Tibial nerve (tissue), 4 donors: ENCODE measurements at regions not wholly inside any gene's neighbourhood (a gene's known extent, or its start where the extent isn't known, plus 50 kb on each side); places are given as distances from the start of the nearest gene placed in this dataset.

Experiments used
- CTCF ChIP-seq, 5 experiments: fragments of 200-600 bp in 3 of 5; fragments of 450-650 bp in 2 of 5; sonication (generic) in 3 of 5; IDR thresholded peaks; one replicate each; pipeline ENCODE4 v1.5.1; 2016 to 2019; ENCODE audit warnings: antibody characterized with exemption in 5 of 5, mild to moderate bottlenecking in 3 of 5, moderate library complexity in 2 of 5
- EP300 ChIP-seq, 2 donors: sonication (generic); formaldehyde crosslinking; IDR thresholded peaks; one replicate each; pipeline ENCODE4 v1.6.1; 2017; ENCODE audit warnings: antibody characterized with exemption in 2 of 2, mild to moderate bottlenecking in 1 of 2
- POLR2A ChIP-seq, 2 donors: fragments of 450-650 bp; IDR thresholded peaks; one replicate each; pipeline ENCODE4 v1.6.1; 2017; ENCODE audit warnings: antibody characterized with exemption in 2 of 2, mild to moderate bottlenecking in 2 of 2, moderate library complexity in 2 of 2

DNA sequence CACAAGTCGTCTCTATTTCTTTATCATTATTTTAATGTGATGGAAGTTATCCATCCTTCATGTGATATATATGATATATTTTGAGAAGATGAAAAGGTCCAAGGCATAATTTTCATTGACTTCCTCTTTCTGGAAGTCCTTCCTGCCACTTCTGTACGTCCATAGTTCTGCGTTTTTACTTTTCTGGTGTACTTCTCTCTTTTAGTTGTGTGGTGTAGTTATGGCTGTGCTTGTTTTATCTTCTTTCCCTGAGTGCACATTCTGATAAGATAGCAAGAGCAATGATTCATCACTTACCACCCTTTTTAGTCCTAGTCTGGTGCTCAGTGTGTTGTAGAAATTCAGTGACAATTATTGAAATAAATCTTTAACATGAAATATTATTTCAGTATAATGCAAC, 231.3 kb upstream of the FERD3L start:
- TF ChIP-seq CTCF (IDR thresholded peaks at IDR 0.05) = no peak
- no peak for TF ChIP-seq EP300 (IDR thresholded peaks at IDR 0.05)
- TF ChIP-seq POLR2A (IDR thresholded peaks at IDR 0.05) = no peak
